ENCODE measurements at regions not wholly inside any gene's neighbourhood (a gene's known extent, or its start where the extent isn't known, plus 50 kb on each side); places are given as distances from the start of the nearest gene placed in this dataset.

DNA sequence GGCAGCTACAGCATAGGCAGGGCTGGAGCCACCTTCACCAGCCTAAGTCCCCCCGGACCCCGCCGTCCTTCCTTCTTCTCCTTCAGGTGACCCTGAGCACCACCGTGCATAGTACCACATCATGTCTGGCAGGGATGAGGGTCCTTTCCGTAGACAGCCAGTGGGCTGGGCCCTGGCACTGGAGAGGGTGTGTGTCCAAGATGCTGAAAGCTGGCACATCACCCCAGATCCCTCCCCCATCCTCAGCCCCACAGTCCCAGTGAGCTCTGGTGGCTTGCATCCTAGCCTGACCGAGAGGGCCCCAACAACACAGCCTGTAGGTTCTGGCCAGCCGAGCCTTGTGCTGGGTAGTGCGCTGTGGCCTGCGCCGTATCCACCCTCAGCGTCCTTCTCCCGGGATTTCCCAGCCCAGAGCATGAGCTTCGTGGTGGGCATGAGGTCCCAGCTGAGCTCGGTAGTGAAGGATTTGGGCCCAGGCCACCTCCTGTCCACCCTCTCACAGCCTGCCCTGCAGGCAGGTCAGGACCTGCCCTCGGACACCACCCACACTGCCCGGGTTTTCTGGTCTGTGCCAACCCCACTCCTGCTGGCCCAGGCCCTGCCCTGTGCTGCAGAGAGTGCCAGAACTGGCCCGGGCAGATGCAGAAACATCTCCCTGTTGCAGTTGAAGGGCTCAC is 1124.3 kb downstream of the BRD1 start:
- DNase-seq: no peak

GRCh38 chr22:48702573-48703264 is 1125.0 kb downstream of the BRD1 start:
- no peak for DNase-seq

GRCh38 chr22:48701296-48702030 is 1126.2 kb downstream of the BRD1 start:
- no peak for DNase-seq

DNA sequence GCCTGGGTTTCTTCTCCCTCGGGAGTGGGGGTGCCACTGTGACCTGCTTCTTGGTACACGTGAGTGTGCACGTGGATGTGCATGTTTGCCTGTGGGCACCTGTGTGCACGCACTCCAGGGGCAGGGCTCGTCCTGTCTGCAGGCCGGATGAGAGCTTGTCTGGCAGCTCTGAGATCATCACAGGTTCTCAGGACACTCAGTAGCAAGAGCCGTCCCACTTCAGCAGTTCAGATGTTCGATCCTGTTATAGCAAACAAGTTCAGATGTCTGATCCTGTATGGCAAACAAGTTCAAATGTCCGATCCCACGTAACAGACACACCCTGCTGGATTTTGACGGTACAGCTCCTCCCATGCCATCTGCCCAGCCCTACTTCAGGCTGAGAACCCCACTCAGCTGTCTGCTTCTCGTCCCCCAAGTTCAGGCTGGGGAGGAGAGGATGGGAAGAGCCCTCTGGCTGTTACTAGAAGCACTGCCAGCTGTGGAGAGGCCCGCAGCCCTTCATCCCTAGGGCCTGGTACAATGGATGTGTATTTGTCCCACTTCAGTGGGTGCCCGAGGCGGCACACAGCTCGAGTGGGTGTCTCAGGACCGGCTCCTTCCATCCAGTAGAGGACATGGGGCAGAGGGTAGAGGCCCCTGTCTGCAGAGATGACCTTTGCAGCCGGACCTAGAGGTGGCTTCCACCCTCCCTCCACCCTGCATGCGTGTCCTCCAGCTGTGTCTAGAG is 1126.9 kb downstream of the BRD1 start:
- peak; percentile 16 for DNase-seq

GRCh38 chr22:48700180-48700565 is 1127.5 kb downstream of the BRD1 start:
- DNase-seq: no peak

DNA sequence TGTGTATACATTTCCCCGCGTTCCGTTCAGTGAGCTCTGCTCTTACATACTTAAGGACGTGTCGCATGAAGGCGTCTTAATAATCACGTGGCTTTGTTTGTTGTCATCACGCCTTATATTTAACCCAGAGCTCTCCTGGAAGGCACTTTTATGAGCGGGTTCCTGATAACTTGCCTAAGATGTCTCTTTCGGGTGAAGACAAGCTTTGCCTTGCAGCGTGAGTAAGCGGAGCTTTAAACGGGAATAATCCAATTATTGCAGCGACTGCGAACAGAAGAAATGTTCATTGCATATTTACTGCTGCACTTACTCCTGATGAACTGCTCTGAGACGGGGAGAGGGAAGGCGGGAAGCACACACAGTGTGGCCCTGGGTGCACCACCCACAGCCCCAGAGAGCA is 1128.2 kb downstream of the BRD1 start:
- DNase-seq: no peak

GRCh38 chr22:48698618-48699017 is 1129.1 kb downstream of the BRD1 start:
- DNase-seq: no peak

GRCh38 chr22:48697694-48698276 is 1129.9 kb downstream of the BRD1 start:
- no peak for DNase-seq

DNA sequence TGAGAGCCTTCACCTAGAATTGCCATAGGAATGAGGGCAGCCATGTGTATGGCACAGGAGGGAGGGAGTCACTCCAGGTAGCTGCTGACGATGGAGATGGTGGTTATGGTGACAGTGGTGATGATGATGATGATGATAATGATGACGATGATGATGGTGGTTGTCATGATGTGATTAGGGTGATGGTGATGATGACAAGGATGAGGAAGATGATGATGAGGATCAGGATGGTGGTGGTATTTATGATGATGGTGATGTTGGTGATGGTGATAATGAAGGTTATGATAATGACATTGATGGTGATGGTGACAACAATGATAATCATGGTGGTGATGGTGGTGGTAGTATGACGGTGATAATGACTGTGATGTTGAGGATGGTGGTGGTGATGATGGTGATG is 1130.5 kb downstream of the BRD1 start:
- no peak for DNase-seq

- no peak for DNase-seq
These were observed 1131.3 kb downstream of the BRD1 start for GRCh38 chr22:48696371-48696770.

DNA sequence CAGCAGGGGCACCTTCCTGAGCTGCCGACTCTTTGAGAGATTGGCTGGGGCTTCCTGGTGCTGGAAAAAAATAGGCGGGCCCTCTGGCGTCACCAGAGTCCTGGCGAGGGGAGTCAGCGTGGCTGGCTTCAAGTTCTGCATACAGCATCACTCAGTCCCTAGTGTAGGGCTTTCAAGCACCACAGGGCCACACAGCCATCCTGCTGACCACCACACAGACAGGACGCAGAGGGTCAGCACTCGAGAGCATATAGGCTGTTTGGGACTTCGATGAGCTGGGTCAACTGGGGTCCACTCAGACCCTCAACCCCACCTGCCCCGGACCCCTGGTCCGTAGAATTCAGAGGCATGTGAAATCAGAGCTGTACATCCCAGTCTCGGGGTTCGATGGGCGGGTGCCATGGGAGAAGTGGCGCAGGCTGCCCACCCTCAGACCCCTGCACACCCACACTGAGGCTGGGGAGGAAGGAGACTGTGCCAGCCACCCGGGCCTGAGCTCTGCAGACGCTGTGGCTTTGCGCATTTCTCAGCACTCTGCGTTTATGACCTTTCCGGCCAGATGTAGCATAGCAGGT is 1131.9 kb downstream of the BRD1 start:
- DNase-seq: no peak

GRCh38 chr22:48695251-48695650 is 1132.4 kb downstream of the BRD1 start:
- DNase-seq: no peak

GRCh38 chr22:48694296-48694883 is 1133.3 kb downstream of the BRD1 start:
- DNase-seq: no peak

DNA sequence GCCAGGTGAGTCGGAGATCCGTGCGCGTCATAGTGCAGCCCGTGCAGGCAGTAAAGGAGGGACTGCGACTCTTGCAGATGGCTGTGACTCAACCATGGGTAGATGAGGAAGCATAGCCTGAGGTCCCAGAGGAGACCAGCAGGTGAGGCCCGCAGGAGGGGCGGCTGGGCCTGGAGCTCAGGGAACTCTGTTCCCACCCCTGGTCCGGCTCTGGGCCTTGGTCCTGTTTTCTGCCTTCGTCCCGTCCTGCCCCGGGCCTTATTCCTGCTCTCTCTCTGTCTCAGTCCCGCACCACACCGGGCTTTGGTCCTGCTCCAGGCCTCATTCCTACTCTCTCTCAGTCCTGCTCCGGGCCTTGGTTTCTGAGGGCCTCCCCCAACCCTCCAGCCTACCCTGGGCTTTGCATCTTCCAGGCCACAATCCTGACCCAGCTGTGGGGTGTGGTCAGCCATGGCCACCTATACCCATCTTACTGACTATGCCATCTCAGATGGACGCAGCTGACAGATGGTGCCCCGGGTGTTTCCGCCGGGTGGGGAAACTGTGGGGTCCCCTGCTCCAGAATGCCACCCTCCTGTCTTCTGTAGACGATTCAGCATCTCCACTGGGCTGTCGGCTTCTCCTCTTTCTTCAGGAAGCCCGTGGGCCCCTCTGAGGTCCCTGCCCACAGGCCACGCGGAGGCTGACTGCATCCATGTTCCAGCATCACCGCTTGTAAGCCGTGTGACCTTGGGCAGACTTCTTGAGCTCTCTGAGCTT is 1134.1 kb downstream of the BRD1 start:
- no peak for DNase-seq

DNA sequence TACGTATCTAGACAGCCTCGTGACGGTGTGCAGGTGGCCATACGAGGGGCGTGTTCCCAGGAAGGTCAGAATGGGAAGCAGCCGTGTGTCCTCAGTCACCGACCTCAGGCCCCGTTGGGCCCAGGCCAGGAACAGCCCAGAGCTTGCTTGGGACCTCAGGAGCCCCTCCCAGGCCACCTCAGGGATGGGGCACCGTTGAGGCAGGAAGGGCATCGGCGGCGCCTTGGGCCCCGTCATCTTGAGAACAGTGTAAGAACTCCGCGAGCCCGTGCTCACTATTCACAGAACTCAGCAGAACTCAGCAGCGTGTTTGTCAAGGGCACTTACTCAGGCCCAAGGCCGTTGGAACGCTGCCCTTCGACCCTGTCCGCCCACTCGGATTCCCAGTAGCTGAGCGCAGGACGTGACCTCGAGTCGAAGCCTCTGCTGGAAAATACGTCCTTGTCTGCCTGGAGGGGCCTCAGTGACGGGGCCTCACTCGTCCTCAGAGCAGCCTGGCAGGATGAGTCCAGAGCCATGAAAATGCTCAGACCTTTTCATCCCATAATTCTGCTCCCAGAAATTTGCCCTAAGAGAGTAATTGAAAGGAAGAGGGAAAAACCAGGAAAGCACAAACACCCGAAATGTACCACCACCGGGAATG is 1134.8 kb downstream of the BRD1 start:
- no peak for DNase-seq

GRCh38 chr22:48691431-48691851 is 1136.2 kb downstream of the BRD1 start:
- DNase-seq: no peak

DNA sequence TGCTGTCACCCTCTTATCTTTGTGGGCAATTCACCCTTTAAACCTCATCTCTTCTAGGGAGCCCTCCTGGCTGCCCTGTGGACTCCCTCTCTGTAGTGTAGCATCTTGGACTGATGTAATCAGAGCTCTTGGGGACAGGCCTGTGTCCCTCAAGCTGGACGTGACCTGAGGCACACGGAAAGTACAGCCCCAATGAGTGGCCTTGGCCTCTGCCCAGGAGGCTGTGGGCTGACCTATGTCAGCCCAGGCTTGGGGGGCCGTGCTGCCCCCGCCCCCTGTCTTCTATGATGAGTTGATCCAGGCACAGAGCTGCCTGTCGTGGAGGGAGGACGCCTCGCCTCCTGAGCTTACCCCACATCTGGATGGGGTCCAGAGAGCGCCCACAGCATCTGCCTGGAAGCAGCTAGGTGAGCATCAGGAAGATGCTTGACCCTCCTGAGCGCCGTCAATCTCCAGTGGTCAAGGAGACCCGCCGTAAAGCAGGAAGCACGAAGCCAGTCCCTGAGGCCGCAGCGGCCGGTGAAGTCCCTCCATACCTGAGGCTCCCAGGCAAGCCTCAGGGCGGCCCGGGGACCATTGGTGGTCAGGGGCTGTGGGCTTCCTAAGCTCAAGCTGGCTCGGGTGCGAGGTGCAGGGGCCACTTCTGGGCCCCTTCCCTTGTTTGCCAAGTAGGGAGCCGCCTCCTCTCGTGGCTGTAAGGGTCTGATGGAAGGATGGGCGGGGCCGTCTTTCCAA is 1136.9 kb downstream of the BRD1 start:
- no peak for DNase-seq

GRCh38 chr22:48689206-48689605 is 1138.5 kb downstream of the BRD1 start:
- DNase-seq: no peak

DNA sequence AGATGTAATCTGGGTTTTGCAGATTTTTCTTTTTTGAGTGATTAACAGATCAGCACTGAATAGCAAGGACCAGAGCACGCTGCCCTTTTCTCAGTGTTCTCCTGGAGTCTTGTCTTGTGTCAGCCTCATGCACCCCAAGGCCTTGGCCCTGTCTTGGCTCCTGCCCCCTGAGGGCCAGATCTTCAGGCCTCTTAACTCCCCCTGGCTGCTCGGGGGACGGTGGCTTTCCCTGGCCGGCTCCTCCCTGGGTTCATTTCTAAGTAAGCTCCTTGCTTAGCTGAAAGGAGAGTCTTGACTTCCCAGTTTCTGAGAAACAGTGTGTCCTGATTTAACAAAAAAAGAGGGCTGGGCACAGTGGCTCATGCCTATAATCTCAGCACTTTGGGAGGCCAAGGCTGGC is 1139.3 kb downstream of the BRD1 start:
- DNase-seq: no peak

GRCh38 chr22:48687606-48688005 is 1140.1 kb downstream of the BRD1 start:
- DNase-seq: no peak
